ENCODE measurements at regions not wholly inside any gene's neighbourhood (a gene's known extent, or its start where the extent isn't known, plus 50 kb on each side); places are given as distances from the start of the nearest gene placed in this dataset.

DNA sequence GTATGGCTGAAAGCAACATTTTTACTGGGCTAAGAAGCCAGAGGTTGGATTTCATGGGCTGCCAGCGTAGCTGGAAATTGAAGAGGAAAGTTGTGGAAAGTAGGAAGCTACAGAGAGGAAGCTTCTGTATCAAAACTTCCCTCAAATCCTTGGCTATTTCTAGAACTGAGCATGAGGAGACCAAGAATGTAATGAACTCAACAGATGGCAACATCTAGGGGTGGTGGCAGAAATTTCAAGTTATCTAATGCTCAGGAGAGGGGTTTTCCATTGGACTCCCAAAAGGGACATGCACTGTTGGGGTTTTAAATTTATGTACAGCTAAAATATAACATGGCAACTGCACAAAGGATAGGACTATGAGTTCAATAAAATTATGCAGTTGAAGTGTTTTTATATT, 151.3 kb downstream of the DHRS2 start:
- TF ChIP-seq, protein P1, sequence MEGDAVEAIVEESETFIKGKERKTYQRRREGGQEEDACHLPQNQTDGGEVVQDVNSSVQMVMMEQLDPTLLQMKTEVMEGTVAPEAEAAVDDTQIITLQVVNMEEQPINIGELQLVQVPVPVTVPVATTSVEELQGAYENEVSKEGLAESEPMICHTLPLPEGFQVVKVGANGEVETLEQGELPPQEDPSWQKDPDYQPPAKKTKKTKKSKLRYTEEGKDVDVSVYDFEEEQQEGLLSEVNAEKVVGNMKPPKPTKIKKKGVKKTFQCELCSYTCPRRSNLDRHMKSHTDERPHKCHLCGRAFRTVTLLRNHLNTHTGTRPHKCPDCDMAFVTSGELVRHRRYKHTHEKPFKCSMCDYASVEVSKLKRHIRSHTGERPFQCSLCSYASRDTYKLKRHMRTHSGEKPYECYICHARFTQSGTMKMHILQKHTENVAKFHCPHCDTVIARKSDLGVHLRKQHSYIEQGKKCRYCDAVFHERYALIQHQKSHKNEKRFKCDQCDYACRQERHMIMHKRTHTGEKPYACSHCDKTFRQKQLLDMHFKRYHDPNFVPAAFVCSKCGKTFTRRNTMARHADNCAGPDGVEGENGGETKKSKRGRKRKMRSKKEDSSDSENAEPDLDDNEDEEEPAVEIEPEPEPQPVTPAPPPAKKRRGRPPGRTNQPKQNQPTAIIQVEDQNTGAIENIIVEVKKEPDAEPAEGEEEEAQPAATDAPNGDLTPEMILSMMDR (IDR thresholded peaks at IDR 0.05): no peak
- TF ChIP-seq POLR2A (IDR thresholded peaks at IDR 0.05): no peak

Measured in heart left ventricle (tissue), 13 donors.